ENCODE measurements at regions not wholly inside any gene's neighbourhood (a gene's known extent, or its start where the extent isn't known, plus 50 kb on each side); places are given as distances from the start of the nearest gene placed in this dataset.

GRCh38 chr4:122285285-122285684 is 93.5 kb upstream of the ADAD1 start:
- ChIA-PET POLR2A (ENCODE audit: unreplicated experiment) (no interaction called here), CTCF (no interaction called here)
- H3K23ac ChIP-seq (ENCODE audit: low read depth, low read length) = no peak overlapping the region
- H3K56ac ChIP-seq (ENCODE audit: extremely low read depth, insufficient read depth, low read length) = no peak overlapping the region
- DNase-seq (peak; percentile 16), ATAC-seq (ENCODE audit: low read depth) (peak; percentile 71)
- H3K27me3 ChIP-seq (ENCODE audit: control insufficient read depth, insufficient read depth, low read length) = no peaks in the 10 kb centered on the region
- H2BK5ac ChIP-seq (ENCODE audit: low read depth, low read length, poor library complexity, severe bottlenecking) = no peak overlapping the region
- no peak overlapping the region for H2BK120ac ChIP-seq (ENCODE audit: low read depth, low read length)
- no peak for TF ChIP-seq CTCF (conservative IDR thresholded peaks at IDR 0.05; ENCODE audit: low read depth, low read length)
- no peak for TF ChIP-seq ELK1 (IDR thresholded peaks at IDR 0.05; ENCODE audit: borderline replicate concordance, low read depth, low read length)
- no peak for TF ChIP-seq RFX5 (IDR thresholded peaks at IDR 0.05; ENCODE audit: low read depth, low read length)
- no peak for TF ChIP-seq POLR2A (IDR thresholded peaks at IDR 0.05; ENCODE audit: low read depth, low read length)
- H2AFZ ChIP-seq (replicated peaks; ENCODE audit: low read length, poor library complexity) = no peak overlapping the region
- 100% methylated on average over 1 of the region's 2 CpGs; no CpG with 5 or more reads in 1 of the 2 experiments for WGBS, 2 experiments (ENCODE audit: extremely low coverage in 2 of 2, insufficient read length in 1 of 2)
- H3K9ac ChIP-seq (ENCODE audit: low read depth, low read length) = no peak overlapping the region
- intact Hi-C loops (cut with micrococcal nuclease) (no loop called here), dilution Hi-C loops (cut with HindIII; ENCODE audit: low sequenced_read_pairs, unreplicated experiment) (no loop called here), in situ Hi-C loops (cut with MboI; ENCODE audit: low sequenced_read_pairs) (no loop called here)
- no peak overlapping the region for H3K4me3 ChIP-seq (ENCODE audit: insufficient read depth, low read depth, low read length)
- H2BK20ac ChIP-seq (ENCODE audit: low read depth, low read length) = no peak overlapping the region
- BruUV-seq (replicated peaks) = no TSS peak
- H3K18ac ChIP-seq (ENCODE audit: low read depth, low read length) = no peak overlapping the region
- peaks cover 11% of the 10 kb centered on the region; the same call in 1 of the 2 replicates for H3K36me3 ChIP-seq (ENCODE audit: control insufficient read depth, insufficient read depth, low read length)
- H4K8ac ChIP-seq (ENCODE audit: low read depth in 2 of 2, low read length in 2 of 2) = no peak overlapping the region
- H2AK9ac ChIP-seq (replicated peaks; ENCODE audit: low read depth, low read length, poor library complexity) = no peak overlapping the region
- H4K20me1 ChIP-seq (ENCODE audit: insufficient read depth, low read length) = no peaks in the 10 kb centered on the region
- no peak overlapping the region for H3K4me2 ChIP-seq (ENCODE audit: low read depth, low read length)
- no peaks in the 10 kb centered on the region for H3K9me3 ChIP-seq (ENCODE audit: control insufficient read depth, insufficient read depth, low read length)
- H2AK5ac ChIP-seq (ENCODE audit: low read depth, low read length) = no peak overlapping the region
- H3K27ac ChIP-seq (ENCODE audit: insufficient read depth, low read length) = no peak overlapping the region
- no peaks in the 10 kb centered on the region; a peak in 2 of 4 replicates for H3K79me1 ChIP-seq (ENCODE audit: low read depth in 1 of 2, low read length in 2 of 2)
- no peak overlapping the region for H3K14ac ChIP-seq (replicated peaks; ENCODE audit: low read depth, low read length)
- H3K9me1 ChIP-seq (ENCODE audit: insufficient read depth, low read length) = no peaks in the 10 kb centered on the region
- no peak overlapping the region for H4K91ac ChIP-seq (ENCODE audit: insufficient read depth, low read depth, low read length)
- H3K4ac ChIP-seq (ENCODE audit: low read depth, low read length) = no peak overlapping the region
- H4K5ac ChIP-seq (ENCODE audit: low read depth, low read length) = no peak overlapping the region
- H2BK15ac ChIP-seq (ENCODE audit: low read depth, low read length) = no peak overlapping the region
- no peaks in the 10 kb centered on the region for H3K4me1 ChIP-seq (ENCODE audit: control insufficient read depth, insufficient read depth, low read length)
